ENCODE measurements at regions not wholly inside any gene's neighbourhood (a gene's known extent, or its start where the extent isn't known, plus 50 kb on each side); places are given as distances from the start of the nearest gene placed in this dataset.
A peak's percentile ranks its signal among the peaks of the same experiment; 100 is the strongest.

DNA sequence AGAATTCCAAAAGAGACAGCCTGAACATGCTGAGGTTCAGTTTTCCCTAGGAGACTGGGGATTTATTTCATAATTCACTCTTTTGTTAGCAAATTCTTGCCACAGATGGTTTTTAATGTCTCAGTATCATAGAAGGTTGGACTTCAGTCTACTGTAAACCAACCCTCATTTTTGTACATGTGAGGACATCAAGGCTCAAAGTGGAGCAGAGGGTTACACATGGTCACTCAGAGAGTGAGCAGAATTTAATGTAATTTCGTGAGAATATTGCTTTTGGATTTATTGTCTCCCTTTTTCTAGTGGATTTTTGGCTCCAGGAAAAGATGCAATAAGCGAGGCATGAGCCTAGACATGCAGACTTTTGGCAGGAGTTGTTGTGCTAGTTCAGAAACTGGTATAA is 210.8 kb upstream of the JUN start:
- no peak overlapping the region for H3K27ac Mint-ChIP-seq
- peaks cover 3% of the 10 kb centered on the region for H3K4me1 Mint-ChIP-seq
- H3K36me3 Mint-ChIP-seq = no peaks in the 10 kb centered on the region
- H3K4me3 Mint-ChIP-seq = no peak overlapping the region
- no peaks in the 10 kb centered on the region for H3K27me3 Mint-ChIP-seq
- no peak for DNase-seq
- no peaks in the 10 kb centered on the region for H3K9me3 Mint-ChIP-seq

- Mint-ChIP-seq H3K9me3 (peaks cover 4% of the 10 kb centered on the region), H3K4me3 (no peak overlapping the region), H3K4me1 (peaks cover 3% of the 10 kb centered on the region), H3K27ac (no peak overlapping the region), H3K36me3 (no peaks in the 10 kb centered on the region), H3K27me3 (no peaks in the 10 kb centered on the region)
- DNase-seq = no peak
Observed at GRCh38 chr1:58996341-58997059, 212.7 kb upstream of the JUN start.

GRCh38 chr1:58997060-58997411 is 213.2 kb upstream of the JUN start:
- no peak overlapping the region for H3K4me3 Mint-ChIP-seq
- no peaks in the 10 kb centered on the region for H3K36me3 Mint-ChIP-seq
- no peak overlapping the region for H3K27ac Mint-ChIP-seq
- H3K27me3 Mint-ChIP-seq = no peaks in the 10 kb centered on the region
- H3K9me3 Mint-ChIP-seq = peaks cover 4% of the 10 kb centered on the region
- H3K4me1 Mint-ChIP-seq = peaks cover 3% of the 10 kb centered on the region
- no peak for DNase-seq

DNA sequence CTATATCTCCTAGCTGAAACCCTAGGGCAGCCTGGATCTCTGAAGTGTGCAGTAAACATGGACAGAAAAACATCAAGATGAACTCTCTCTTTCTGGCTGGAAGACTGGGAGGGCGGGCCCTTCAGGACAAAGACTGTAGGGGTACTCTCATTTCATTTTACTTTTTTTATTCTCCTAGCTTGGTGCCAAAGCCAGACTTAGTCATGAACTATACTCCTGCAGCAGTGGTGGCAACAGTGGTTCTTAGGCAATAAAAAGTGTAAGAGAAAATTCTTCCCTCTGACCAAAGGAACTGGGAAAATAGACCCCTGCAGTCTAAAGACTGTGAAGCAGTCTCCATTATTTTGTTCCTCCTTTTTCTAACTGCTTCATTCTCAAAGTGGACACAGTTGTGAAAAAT is 213.8 kb upstream of the JUN start:
- Mint-ChIP-seq H3K4me1 (peaks cover 3% of the 10 kb centered on the region), H3K36me3 (no peaks in the 10 kb centered on the region), H3K4me3 (no peak overlapping the region), H3K9me3 (peaks cover 4% of the 10 kb centered on the region), H3K27me3 (no peaks in the 10 kb centered on the region), H3K27ac (no peak overlapping the region)
- no peak for DNase-seq

DNA sequence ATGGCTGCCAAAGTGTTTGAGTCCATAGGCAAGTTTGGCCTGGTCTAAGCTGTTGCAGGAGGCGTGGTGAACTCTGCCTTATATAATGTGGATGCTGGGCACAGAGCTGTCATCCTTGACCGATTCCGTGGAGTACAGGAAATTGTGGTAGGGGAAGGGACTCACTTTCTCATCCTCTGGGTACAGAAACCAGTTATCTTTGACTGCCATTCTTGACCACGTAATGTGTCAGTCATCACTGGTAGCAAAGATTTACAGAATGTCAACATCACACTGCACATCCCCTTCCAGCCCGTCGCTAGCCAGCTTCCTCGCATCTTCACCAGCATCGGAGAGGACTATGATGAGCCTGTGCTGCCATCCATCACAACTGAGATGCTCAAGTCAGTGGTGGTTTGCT is 215.8 kb upstream of the JUN start:
- peaks cover 4% of the 10 kb centered on the region for H3K9me3 Mint-ChIP-seq
- no peaks in the 10 kb centered on the region for H3K36me3 Mint-ChIP-seq
- H3K27ac Mint-ChIP-seq = no peak overlapping the region
- peaks cover 5% of the 10 kb centered on the region for H3K4me1 Mint-ChIP-seq
- no peaks in the 10 kb centered on the region for H3K27me3 Mint-ChIP-seq
- DNase-seq = no peak
- H3K4me3 Mint-ChIP-seq = no peak overlapping the region

DNA sequence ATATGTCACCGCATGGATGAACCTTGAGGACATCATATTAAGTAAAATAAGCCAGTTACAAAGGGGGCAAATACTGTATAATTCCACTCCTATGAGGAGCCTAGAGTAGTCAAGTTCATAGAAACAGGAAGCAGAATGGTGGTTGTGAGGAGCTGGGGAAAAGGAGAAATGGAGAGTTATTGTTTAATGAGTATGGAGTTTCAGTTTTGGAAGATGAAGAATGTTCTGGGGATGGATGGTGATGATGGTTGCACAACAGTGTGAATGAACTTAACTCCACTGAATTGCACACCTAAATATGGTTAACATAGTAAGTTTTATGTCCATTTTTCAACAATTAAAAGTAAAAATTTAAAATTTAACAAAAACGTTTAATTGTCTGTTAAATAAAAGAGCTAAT is 220.9 kb upstream of the JUN start:
- no peaks in the 10 kb centered on the region for H3K27me3 Mint-ChIP-seq
- H3K4me3 Mint-ChIP-seq = no peak overlapping the region
- no peak overlapping the region for H3K27ac Mint-ChIP-seq
- DNase-seq = no peak
- peaks cover 4% of the 10 kb centered on the region for H3K9me3 Mint-ChIP-seq
- H3K4me1 Mint-ChIP-seq = peaks cover 39% of the 10 kb centered on the region
- no peaks in the 10 kb centered on the region for H3K36me3 Mint-ChIP-seq

DNA sequence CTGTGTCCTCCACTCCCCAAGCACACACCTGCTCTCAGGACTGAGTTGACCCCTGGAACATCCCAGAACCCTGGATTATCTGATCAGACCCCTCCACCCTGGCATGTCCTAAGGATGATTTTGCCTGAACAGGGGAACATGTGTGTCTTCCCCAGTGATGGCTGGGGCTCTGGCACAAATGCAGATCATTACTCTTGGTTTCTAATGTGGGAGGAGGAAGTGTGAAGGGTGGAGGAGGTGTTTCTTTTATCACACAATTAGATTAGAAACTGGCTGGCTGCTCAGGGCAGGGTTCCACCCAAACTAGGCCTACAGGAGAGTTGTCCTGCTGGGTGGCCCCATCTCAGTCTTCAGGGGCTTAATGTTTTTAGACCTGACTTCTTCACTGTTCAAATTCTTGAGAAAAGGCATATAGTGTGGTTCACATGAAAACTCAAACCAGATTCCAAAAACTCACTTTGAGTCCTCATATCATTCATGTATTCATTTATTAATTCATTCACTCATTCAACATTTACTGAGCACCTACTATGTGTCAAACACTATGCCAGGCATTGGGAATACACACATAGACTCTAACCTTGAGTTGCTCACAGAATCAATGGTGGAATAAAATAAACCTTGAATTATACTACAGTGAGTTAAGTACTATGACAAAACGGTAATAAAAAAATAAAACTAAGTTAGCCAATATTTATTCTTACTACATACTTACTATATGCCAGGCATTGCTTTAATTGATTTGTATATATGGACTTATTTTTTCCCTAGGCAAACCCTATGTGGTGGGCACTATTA is 221.8 kb upstream of the JUN start:
- Mint-ChIP-seq H3K9me3 (peaks cover 2% of the 10 kb centered on the region), H3K27ac (peak overlapping the region; percentile 47), H3K36me3 (no peaks in the 10 kb centered on the region), H3K27me3 (no peaks in the 10 kb centered on the region), H3K4me3 (peak overlapping the region; percentile 29), H3K4me1 (peaks cover 39% of the 10 kb centered on the region)
- no peak for DNase-seq

DNA sequence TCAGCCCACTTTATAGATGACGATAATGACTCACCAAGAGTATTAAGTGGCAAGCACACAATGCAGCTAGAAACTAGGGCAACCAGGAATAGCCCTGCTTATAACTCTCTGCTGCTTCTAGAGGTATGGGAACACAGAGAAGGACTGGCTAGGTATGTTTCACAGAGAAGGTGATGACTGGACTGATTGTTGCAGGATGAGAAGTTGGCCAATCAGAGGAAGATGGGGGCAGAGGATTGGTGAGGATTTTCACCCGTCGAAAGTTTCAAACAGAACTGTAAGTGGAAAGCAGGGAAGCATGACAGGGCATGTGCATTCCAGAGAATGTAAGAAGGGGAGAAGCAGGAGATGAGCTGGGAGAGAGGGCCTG is 222.4 kb upstream of the JUN start:
- H3K9me3 Mint-ChIP-seq = no peaks in the 10 kb centered on the region
- no peak for DNase-seq
- peaks cover 1% of the 10 kb centered on the region for H3K27me3 Mint-ChIP-seq
- H3K36me3 Mint-ChIP-seq = no peaks in the 10 kb centered on the region
- H3K4me1 Mint-ChIP-seq = peaks cover 39% of the 10 kb centered on the region
- no peak overlapping the region for H3K4me3 Mint-ChIP-seq
- H3K27ac Mint-ChIP-seq = no peak overlapping the region

DNA sequence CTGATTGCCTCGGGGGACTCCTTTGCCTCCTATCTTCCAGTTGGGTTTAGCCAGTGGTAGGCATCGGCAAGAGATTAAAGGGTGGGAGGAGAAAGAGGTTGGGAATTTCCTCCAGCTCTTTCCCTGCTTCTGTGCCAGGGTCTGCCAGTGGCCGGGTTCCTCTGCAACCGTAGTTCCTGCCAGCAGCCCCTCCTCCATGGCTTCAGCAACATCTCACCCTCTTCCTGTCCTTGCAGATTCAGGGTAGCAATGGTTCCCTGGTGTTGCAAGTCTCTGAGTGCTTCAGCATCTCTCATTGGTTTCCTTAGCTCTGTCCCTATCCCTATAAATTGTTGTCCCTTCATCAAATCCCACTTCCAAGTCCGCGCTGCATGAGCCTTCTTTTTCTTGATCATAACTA is 223.1 kb upstream of the JUN start:
- no peaks in the 10 kb centered on the region for H3K9me3 Mint-ChIP-seq
- H3K4me1 Mint-ChIP-seq = peaks cover 41% of the 10 kb centered on the region
- no peaks in the 10 kb centered on the region for H3K36me3 Mint-ChIP-seq
- no peak overlapping the region for H3K4me3 Mint-ChIP-seq
- peaks cover 6% of the 10 kb centered on the region for H3K27me3 Mint-ChIP-seq
- H3K27ac Mint-ChIP-seq = no peak overlapping the region
- DNase-seq = no peak

- Mint-ChIP-seq H3K4me1 (peaks cover 44% of the 10 kb centered on the region), H3K27me3 (peaks cover 6% of the 10 kb centered on the region), H3K9me3 (no peaks in the 10 kb centered on the region), H3K4me3 (no peak overlapping the region), H3K36me3 (no peaks in the 10 kb centered on the region), H3K27ac (no peak overlapping the region)
- DNase-seq = no peak
Observed at GRCh38 chr1:59007429-59007819, 223.6 kb upstream of the JUN start.

DNA sequence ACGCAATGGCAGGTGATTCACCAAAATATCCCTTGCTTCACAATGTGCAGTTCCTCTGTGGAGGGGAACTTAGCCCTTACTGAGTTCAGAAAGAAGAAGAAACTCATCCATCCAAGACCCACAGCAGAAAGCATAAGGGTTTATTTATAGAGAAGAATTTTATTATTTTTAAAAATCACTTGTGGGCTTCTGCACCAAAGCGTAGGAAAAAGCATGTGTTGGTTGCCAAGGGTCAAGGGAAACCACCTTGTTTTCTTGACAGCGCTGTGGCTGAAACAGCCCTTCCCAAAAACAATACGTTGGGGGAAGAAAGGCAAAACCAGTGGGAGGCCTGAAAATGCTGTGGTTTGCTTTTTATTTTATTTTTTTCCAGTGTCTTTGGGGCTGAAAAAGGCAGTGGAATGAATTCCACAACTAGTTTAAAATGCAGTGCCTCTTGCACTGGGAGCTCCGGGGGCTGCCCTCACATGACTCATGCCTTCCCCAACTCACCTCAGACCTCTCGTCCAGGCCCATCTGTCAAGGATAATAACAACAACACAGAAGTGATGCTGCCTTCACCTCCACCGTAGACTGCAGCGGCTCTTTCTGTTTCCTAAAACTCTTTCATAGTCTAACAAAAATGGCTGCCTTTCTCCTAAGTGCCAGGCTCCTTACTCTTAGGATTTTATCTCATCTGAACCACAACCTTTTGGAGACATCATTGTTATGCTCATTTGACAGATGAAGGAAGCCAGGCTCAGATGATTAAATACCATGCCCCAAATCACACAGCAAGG is 224.2 kb upstream of the JUN start:
- DNase-seq = peak; percentile 61
- H3K4me1 Mint-ChIP-seq = peaks cover 47% of the 10 kb centered on the region
- H3K4me3 Mint-ChIP-seq = no peak overlapping the region
- H3K27ac Mint-ChIP-seq = peak overlapping the region; percentile 76
- peaks cover 6% of the 10 kb centered on the region for H3K27me3 Mint-ChIP-seq
- H3K36me3 Mint-ChIP-seq = no peaks in the 10 kb centered on the region
- no peaks in the 10 kb centered on the region for H3K9me3 Mint-ChIP-seq

GRCh38 chr1:59008599-59009347 is 224.9 kb upstream of the JUN start:
- Mint-ChIP-seq H3K36me3 (no peaks in the 10 kb centered on the region), H3K27ac (peak overlapping the region; percentile 76), H3K27me3 (peaks cover 6% of the 10 kb centered on the region), H3K4me3 (no peak overlapping the region), H3K4me1 (peaks cover 50% of the 10 kb centered on the region), H3K9me3 (no peaks in the 10 kb centered on the region)
- no peak for DNase-seq

- DNase-seq = no peak
- Mint-ChIP-seq H3K36me3 (no peaks in the 10 kb centered on the region), H3K9me3 (no peaks in the 10 kb centered on the region), H3K4me3 (no peak overlapping the region), H3K4me1 (peaks cover 34% of the 10 kb centered on the region), H3K27ac (no peak overlapping the region), H3K27me3 (peaks cover 6% of the 10 kb centered on the region)
Observed at GRCh38 chr1:59011663-59012062, 227.8 kb upstream of the JUN start.

DNA sequence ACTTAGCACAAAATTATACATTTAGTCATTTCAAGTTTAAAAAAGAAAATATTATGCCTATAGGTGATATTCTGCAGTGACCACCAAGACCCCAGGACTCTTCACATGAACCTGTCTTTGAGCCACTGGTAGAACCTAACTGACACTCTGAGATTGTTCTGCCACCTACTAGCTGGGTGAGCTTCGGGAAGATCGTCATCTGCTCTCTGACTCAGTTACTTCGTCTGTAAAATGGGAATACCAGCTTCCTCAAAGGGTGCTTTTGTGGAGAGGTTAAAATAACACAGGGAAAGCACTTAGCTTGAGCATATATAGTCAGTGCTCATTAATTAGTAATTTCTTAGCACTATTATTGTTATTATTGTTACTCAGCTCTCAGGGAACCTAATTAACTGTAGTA is 228.5 kb upstream of the JUN start:
- Mint-ChIP-seq H3K36me3 (no peaks in the 10 kb centered on the region), H3K4me1 (peaks cover 27% of the 10 kb centered on the region), H3K4me3 (no peak overlapping the region), H3K27ac (no peak overlapping the region), H3K9me3 (no peaks in the 10 kb centered on the region), H3K27me3 (peaks cover 6% of the 10 kb centered on the region)
- no peak for DNase-seq
